DND-41 (cell line): ENCODE measurements at regions not wholly inside any gene's neighbourhood (a gene's known extent, or its start where the extent isn't known, plus 50 kb on each side); places are given as distances from the start of the nearest gene placed in this dataset.

Source experiments
- ATAC-seq: fragments of 200-7000 bp; cut with Tn5 transposase; 3 replicates; pipeline ENCODE4 v1.9.1; 2021; ENCODE audit warnings: low read depth; ENCODE audit not compliant: insufficient read depth
- DNase-seq: peaks from one replicate; pipeline ENCODE4 v3.0.0-alpha.2; 2020
- H2AFZ ChIP-seq: 2 replicates; pipeline ENCODE4 v1.6.0; 2012; ENCODE audit warnings: low read depth, low read length
- H3K27ac ChIP-seq: 2 replicates; pipeline ENCODE4 v1.5.1; 2012; ENCODE audit warnings: low read length, inconsistent platforms
- H3K27me3 ChIP-seq: fragments of 200-600 bp; sonication (generic); 2 replicates; pipeline ENCODE4 v1.6.0; 2012; ENCODE audit warnings: low read length, mild to moderate bottlenecking, inconsistent platforms; ENCODE audit not compliant: insufficient read depth, poor library complexity
- H3K36me3 ChIP-seq: 2 replicates; pipeline ENCODE4 v1.5.1; 2012; ENCODE audit warnings: low read length, inconsistent platforms; ENCODE audit not compliant: insufficient read depth
- H3K4me1 ChIP-seq: 2 replicates; pipeline ENCODE4 v1.5.1; 2012; ENCODE audit warnings: mild to moderate bottlenecking, low read length; ENCODE audit not compliant: insufficient read depth
- H3K4me2 ChIP-seq: 2 replicates; pipeline ENCODE4 v1.6.0; 2012; ENCODE audit warnings: mild to moderate bottlenecking, moderate library complexity, low read length, inconsistent platforms; ENCODE audit not compliant: insufficient read depth
- H3K4me3 ChIP-seq, 2 experiments: fragments of 200-600 bp in 1 of 2; shearing (Covaris generic) in 1 of 2; 2 replicates each; pipeline ENCODE4 v1.5.1; 2012 to 2016; ENCODE audit warnings: inconsistent platforms in 2 of 2, low read length in 2 of 2, mild to moderate bottlenecking in 2 of 2, low read depth in 1 of 2, moderate library complexity in 1 of 2
- H3K79me2 ChIP-seq: 2 replicates; pipeline ENCODE4 v1.6.0; 2012; ENCODE audit warnings: low read length, inconsistent platforms; ENCODE audit not compliant: insufficient read depth
- H3K9ac ChIP-seq: 2 replicates; pipeline ENCODE4 v1.6.0; 2012; ENCODE audit warnings: low read depth, mild to moderate bottlenecking, inconsistent platforms, low read length, moderate library complexity
- H3K9me3 ChIP-seq: 2 replicates; pipeline ENCODE4 v1.5.1; 2012; ENCODE audit warnings: low read length, moderate library complexity, mild to moderate bottlenecking, inconsistent platforms; ENCODE audit not compliant: insufficient read depth, severe bottlenecking
- H4K20me1 ChIP-seq: 2 replicates; pipeline ENCODE4 v1.6.0; 2012; ENCODE audit warnings: low read length; ENCODE audit not compliant: insufficient read depth
- CTCF ChIP-seq: IDR thresholded peaks from 2 replicates; pipeline ENCODE4 v1.5.1; 2012; ENCODE audit warnings: borderline replicate concordance, low read length, moderate library complexity, mild to moderate bottlenecking; ENCODE audit not compliant: poor library complexity, severe bottlenecking; ENCODE audit errors: extremely low read depth
- EZH2 ChIP-seq: IDR thresholded peaks from 3 replicates; pipeline ENCODE4 v1.6.1; 2012; ENCODE audit warnings: borderline replicate concordance, low read depth, mild to moderate bottlenecking, moderate library complexity, low read length, inconsistent platforms; ENCODE audit not compliant: severe bottlenecking

GRCh38 chr6:98308564-98308963 is 525.8 kb upstream of the POU3F2 start:
- H3K9ac ChIP-seq, result no peak overlapping the region
- H3K79me2 ChIP-seq, result no peaks in the 10 kb centered on the region
- DNase-seq, result no peak
- H3K27me3 ChIP-seq, result no peaks in the 10 kb centered on the region
- no peak overlapping the region for H3K27ac ChIP-seq
- no peak for ATAC-seq
- no peak overlapping the region for H2AFZ ChIP-seq
- H3K9me3 ChIP-seq, result no peaks in the 10 kb centered on the region
- no peak overlapping the region for H3K4me2 ChIP-seq
- H4K20me1 ChIP-seq, result no peaks in the 10 kb centered on the region
- no peaks in the 10 kb centered on the region for H3K4me1 ChIP-seq
- H3K36me3 ChIP-seq, result no peaks in the 10 kb centered on the region
- TF ChIP-seq CTCF, result no peak
- TF ChIP-seq EZH2, result no peak
- H3K4me3 ChIP-seq, result no peak overlapping the region

GRCh38 chr6:98310443-98310842 is 523.9 kb upstream of the POU3F2 start:
- no peak overlapping the region for H3K4me3 ChIP-seq
- no peak for TF ChIP-seq CTCF
- no peak for TF ChIP-seq EZH2
- no peaks in the 10 kb centered on the region for H3K9me3 ChIP-seq
- ATAC-seq, result no peak
- H3K4me2 ChIP-seq, result no peak overlapping the region
- H3K27me3 ChIP-seq, result no peaks in the 10 kb centered on the region
- no peaks in the 10 kb centered on the region for H3K79me2 ChIP-seq
- DNase-seq, result no peak
- no peak overlapping the region for H3K27ac ChIP-seq
- H3K9ac ChIP-seq, result no peak overlapping the region
- no peak overlapping the region for H2AFZ ChIP-seq
- H3K36me3 ChIP-seq, result no peaks in the 10 kb centered on the region
- H4K20me1 ChIP-seq, result no peaks in the 10 kb centered on the region
- no peaks in the 10 kb centered on the region for H3K4me1 ChIP-seq

- Histone ChIP-seq H3K4me3 (no peak overlapping the region), H3K4me2 (no peak overlapping the region), H3K4me1 (no peaks in the 10 kb centered on the region), H3K27ac (no peak overlapping the region), H3K27me3 (no peaks in the 10 kb centered on the region), H3K79me2 (no peaks in the 10 kb centered on the region), H2AFZ (no peak overlapping the region), H4K20me1 (no peaks in the 10 kb centered on the region), H3K36me3 (no peaks in the 10 kb centered on the region), H3K9ac (no peak overlapping the region), H3K9me3 (no peaks in the 10 kb centered on the region)
- ATAC-seq (no peak), DNase-seq (no peak)
- TF ChIP-seq EZH2 (no peak), CTCF (no peak)
Measured at GRCh38 chr6:98323605-98324004, 510.8 kb upstream of the POU3F2 start.

- no peak for DNase-seq
- Histone ChIP-seq H3K9ac (no peak overlapping the region), H3K4me1 (no peaks in the 10 kb centered on the region), H3K9me3 (no peaks in the 10 kb centered on the region), H2AFZ (no peak overlapping the region), H3K4me2 (no peak overlapping the region), H3K36me3 (no peaks in the 10 kb centered on the region), H3K27me3 (no peaks in the 10 kb centered on the region), H3K4me3 (no peak overlapping the region), H3K79me2 (no peaks in the 10 kb centered on the region), H4K20me1 (no peaks in the 10 kb centered on the region), H3K27ac (no peak overlapping the region)
- ATAC-seq, result no peak
- no peak for TF ChIP-seq CTCF
- TF ChIP-seq EZH2, result no peak
Measured at GRCh38 chr6:98324446-98324845, 509.9 kb upstream of the POU3F2 start.
